DMS53 (cell line): ENCODE measurements at regions not wholly inside any gene's neighbourhood (a gene's known extent, or its start where the extent isn't known, plus 50 kb on each side); places are given as distances from the start of the nearest gene placed in this dataset.

Source experiments
- DNase-seq: peaks from one replicate; lab custom pipeline; 2025; lab: John Stamatoyannopoulos, UW

DNA sequence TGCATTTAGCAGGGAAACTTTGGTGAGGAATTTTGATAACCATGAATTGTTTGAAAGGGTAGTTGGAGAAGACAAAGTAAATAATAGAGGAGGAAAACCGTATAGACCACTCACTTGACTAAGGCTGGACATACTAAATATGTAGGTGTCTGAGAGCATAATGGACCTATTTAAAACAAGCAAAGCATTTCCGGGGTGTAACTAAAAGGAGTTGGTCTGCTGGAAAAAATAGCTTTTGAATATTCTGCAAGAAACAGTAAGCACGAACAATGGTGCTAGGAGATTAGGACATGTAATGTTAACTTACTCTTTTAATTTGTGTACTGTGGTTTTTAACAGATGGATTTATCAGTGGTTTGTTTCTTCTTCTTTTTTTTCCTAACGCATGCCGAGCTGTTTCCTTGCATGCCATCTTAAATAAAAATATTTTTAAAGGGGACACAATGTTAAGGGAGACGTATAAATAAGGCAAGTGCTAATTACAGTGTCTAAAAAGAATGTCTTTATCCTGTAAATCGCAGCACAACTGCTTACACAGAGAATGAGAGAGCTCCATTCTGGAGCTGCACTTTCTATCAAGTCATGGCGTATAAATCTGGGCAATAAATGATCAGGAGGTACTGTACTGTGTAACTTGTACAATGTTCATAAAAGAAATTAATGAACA lies 492.1 kb downstream of the LMO4 start:
- no peak for DNase-seq

DNA sequence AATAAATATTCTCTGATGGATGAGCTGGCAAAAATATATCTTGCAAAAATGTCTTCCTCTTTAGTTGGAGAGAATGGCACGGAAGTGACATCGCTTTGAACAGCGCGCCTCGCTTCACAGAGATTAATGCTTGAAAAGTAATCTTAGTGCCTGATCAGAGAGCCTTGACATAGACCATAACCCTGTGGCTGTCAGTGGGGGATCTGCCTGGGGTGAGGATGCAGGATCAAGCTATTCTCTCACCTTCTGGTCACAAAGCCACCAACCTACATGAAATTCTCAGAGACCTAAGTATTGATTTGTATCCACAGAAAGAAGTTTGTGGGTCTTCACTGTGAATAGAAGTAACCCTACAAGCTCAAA lies 492.6 kb downstream of the LMO4 start:
- no peak for DNase-seq

- peak; percentile 14 for DNase-seq
Measured at GRCh38 chr1:87826681-87827251, 498.1 kb downstream of the LMO4 start.

DNA sequence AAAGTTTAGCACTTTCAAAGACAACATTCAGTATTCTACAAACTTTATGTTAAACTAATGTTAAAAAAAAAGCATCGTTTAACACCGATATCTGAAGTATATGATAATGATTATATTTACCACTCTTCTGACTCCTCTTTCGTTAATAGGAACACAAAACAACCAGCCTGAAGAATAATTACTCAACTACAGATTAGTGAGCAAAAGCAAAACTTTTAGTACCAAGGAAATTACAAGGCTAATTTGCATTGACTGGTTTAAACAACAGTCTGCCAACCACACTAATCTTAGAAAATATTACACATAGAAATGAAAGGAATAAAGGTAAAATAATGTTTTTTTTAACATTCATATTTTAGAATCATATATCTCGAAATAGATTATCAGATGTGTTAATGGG lies 500.7 kb downstream of the LMO4 start:
- no peak for DNase-seq

DNA sequence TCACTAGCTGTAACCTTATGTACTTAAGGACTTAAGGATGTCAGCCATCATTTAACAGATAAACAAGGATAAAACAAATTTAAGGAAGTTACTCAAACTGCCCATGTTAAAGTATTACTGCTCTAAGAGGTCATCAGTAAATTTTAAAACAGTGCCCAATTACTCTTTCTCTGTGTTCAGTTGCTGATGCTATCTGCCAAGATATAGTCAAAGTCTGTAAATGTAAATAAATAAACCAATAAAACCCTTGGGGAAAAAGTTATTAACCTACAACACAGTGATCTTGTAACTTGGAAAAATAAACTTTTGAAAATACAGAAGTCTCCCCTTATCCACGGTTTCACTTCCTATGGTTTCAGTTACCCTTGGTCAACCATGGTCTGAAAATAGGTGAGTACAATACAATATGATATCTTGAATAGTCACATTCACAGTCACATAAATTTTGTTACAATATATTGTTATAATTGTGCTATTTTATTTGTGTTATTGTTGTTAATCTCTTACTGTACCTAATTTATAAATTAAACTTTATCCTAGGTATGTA lies 501.8 kb downstream of the LMO4 start:
- no peak for DNase-seq

- DNase-seq = no peak
Measured at GRCh38 chr1:87833166-87833565, 504.5 kb downstream of the LMO4 start.

- no peak for DNase-seq
Measured at GRCh38 chr1:87834151-87834550, 505.5 kb downstream of the LMO4 start.

GRCh38 chr1:87834941-87835340 lies 506.3 kb downstream of the LMO4 start:
- DNase-seq = no peak

DNA sequence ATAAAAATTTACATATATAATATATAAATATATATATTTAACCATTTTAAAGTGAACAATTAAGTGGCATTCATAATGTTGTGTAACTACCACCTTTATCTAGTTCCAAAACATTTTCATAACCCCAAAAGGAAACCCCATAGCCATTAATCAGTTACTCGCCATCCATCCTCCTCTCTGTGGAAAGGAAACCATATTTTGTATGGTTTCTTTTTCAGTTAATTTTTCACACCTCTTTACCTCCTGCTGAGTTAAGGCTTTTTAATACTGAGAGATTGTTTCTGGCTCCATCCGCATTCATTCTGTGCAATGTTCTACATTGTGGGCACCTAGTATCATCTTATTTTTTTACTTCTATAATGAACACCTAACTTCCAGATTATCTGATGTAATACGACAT lies 512.1 kb downstream of the LMO4 start:
- DNase-seq = no peak

- no peak for DNase-seq
Measured at GRCh38 chr1:87841332-87841731, 512.7 kb downstream of the LMO4 start.

DNA sequence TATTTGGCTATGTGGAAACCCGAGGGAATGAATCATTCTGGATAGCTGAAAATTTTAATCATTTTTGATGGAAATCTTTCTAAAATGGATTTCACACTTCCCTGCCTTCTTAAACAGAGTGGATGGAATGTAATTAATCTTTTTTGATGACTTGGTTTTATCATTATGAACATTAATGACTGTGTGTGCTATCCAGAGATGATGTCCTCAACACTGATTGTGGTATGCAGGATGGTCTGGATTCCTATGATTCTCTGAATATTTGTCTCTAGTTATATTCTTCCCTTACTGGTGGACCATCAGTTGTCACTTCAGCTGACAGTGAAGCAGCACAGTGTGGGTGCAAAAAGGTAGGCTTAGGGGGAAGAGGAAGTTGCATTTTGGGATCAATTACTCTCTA lies 513.5 kb downstream of the LMO4 start:
- DNase-seq = no peak

DNA sequence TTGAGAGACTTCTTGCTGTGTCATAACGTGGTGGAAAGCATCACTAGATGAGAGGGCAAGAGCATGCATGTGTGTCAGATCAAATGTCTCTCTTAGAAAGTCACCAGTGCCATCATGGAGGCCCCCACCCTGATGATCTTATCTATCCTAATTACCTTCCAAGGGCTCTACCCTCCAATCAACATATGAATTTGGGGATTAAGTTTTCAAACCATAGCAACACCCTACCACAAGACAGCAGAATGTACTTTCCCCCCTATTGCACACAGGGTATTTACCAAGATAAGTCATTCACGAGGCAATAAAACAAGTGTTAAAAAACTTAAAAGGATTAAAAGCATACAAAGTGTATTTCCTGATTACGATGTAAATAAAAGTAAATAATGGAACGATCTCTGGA lies 515.6 kb downstream of the LMO4 start:
- no peak for DNase-seq

DNA sequence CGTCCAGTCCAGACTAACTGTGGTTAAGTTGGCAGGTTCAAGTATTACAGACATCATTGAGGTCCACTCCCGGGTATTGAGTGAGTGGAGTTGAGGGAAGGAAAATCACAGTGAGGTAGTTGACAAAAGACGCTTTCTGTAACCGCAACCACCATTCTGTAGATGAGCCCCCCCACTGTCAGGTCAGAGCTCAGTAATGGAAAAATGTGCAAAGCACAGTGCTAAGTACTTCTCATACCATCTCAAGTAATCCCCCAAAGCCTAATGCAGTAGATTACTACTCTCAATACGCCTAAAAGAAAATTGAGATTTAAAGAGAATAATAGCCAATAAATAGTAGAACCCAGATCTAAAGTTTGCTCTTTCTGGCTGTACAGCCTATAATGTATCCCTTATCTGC lies 522.8 kb downstream of the LMO4 start:
- DNase-seq = no peak

GRCh38 chr1:87852410-87853161 lies 523.9 kb downstream of the LMO4 start:
- DNase-seq = peak; percentile 13

GRCh38 chr1:87853576-87854351 lies 525.1 kb downstream of the LMO4 start:
- DNase-seq = no peak

GRCh38 chr1:87863317-87863716 lies 534.6 kb downstream of the LMO4 start:
- DNase-seq = no peak

GRCh38 chr1:87864676-87865075 lies 536.0 kb downstream of the LMO4 start:
- DNase-seq = no peak

DNA sequence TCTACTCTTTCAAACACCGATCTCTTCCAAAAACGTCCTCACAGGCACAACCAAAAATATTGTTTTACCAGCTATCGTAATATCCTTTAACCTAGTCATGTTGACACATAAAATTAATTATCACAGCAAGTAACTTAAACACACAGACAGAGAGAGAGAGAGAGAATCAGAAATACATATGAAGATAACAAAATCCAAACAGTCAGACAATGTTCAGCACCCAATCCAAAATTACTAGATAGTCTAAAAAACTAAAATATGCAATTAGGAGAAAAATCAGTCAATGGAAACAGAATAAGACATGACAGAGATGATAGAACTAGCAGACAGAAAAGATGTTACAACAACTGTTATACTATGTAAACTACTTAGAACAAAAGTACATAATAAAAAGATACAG lies 537.7 kb downstream of the LMO4 start:
- DNase-seq = no peak

DNA sequence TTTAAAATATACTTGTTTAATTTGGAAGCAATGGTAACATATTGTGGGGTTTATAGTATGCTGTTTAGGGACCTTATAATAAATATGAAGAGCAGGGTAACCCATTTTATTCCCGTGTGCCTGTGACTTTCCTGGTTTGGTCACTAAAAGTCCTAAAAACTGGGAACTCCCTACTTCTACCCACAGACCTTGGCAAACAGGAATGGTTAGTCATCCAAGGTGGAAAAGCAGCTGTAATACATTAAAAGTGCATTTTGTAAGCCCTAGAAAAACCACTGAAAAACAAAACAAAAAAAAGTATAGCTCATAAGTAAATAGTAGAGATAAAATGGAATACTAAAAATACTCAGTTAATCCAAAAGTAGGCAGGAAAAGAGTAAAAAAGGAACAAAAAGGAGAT lies 538.9 kb downstream of the LMO4 start:
- DNase-seq = peak; percentile 58

GRCh38 chr1:87869567-87869966 lies 540.9 kb downstream of the LMO4 start:
- DNase-seq = peak; percentile 68

- DNase-seq = peak; percentile 11
Measured at GRCh38 chr1:87872189-87872588, 543.5 kb downstream of the LMO4 start.

GRCh38 chr1:87872692-87873091 lies 544.0 kb downstream of the LMO4 start:
- no peak for DNase-seq
